ENCODE measurements at regions not wholly inside any gene's neighbourhood (a gene's known extent, or its start where the extent isn't known, plus 50 kb on each side); places are given as distances from the start of the nearest gene placed in this dataset.
"Not testable (repeated sequence)": the region's sequence is repeated elsewhere in the genome, so short reads cannot be mapped to it uniquely, and the experiment has no call there.

DNA sequence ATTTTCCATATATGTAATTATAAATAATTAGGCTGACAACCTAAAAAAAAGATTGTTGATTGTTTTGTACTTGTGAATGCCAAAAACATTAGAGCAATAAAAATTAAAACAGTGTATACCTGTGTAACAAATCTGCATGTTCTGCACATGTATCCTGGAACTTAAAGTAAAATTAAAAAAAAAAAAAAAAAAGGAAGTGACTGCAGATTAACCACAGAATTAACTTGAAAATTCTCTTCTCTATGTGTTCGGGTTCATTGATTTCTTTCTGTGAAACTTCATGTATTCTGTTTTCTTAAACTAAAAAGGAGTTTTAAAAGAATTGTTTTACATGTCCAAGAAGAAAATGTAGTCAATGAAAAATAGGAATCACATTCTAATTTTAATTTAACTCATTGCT is 95.7 kb downstream of the FASLG start:
- no peak for DNase-seq (ENCODE audit: low read depth in 2 of 2)

DNA sequence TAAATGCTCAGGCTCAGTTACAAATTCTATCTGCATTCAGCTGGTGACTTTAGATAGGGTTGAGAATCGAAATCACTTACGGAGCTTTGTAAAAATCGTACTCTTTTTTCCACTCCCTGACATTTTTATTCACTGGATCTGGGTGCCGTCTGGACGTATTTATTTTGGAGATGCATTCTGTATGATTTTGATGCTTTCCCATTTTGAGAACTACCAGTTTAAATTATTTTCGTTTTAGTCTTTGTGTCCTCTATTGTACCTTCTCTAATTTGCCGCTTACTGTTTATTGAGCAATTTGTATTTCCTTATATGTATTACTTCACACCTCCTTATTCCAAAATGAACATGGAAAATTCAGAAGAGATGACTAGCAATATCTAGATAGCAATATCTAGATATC is 96.2 kb downstream of the FASLG start:
- DNase-seq (ENCODE audit: low read depth in 2 of 2) = no peak

DNA sequence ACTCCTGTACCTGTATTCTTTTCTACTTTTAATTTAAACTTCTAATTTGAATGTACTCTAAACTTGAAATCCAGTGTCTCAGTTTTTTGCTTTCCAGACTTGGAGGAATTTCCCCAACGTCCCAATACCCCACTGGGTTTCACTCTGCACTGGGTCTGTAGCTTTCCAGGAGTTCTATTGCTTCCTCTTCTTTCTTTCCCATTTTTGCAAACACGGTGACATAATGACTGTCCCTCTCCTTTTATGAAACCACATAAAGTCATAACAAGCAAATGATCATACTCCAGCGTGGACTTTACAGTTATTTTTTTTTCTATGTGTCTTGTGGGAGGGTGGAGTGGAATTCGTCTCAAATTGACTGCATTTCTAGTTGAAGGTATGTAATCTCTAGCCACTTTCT is 97.1 kb downstream of the FASLG start:
- DNase-seq (ENCODE audit: low read depth in 2 of 2) = no peak

DNA sequence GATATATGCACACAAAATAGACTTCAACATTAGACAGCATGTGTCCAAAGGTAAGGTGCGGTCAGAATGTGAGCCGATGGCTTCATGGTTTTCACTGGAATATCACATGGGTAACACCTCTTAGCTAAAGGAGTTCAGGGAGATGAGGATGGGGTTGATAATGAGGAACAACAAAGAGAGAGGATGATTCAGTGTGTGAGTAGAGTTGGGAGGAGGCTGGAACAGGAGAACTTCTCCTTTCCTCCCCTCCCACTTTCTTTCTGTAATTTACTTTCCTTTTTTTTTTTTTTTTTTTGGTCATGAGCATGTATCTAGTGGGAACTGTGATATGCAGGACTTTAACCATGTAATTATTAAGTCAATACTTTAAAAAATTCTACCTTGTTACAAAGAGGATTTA is 99.4 kb downstream of the FASLG start:
- DNase-seq (ENCODE audit: low read depth in 2 of 2) = no peak

DNA sequence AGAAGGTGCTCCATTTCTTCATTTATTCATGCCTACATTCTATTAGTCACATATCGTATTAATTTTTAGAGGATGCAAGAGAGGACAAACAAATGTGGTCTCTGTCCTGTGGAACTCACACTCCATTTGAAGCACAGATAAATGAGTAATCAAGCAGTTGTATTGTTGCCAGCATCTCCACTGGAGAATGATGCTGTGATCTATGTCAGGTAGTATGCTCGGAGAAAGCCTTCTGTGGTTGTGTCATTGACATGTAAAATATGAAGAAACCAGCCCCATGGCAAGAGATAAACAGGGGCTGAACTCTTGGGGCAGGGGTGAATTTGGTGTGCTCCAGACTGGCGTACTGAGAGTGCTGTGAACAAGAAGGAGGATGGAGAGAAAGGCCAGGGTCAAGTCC is 101.2 kb downstream of the FASLG start:
- DNase-seq (ENCODE audit: low read depth in 2 of 2) = no peak

DNA sequence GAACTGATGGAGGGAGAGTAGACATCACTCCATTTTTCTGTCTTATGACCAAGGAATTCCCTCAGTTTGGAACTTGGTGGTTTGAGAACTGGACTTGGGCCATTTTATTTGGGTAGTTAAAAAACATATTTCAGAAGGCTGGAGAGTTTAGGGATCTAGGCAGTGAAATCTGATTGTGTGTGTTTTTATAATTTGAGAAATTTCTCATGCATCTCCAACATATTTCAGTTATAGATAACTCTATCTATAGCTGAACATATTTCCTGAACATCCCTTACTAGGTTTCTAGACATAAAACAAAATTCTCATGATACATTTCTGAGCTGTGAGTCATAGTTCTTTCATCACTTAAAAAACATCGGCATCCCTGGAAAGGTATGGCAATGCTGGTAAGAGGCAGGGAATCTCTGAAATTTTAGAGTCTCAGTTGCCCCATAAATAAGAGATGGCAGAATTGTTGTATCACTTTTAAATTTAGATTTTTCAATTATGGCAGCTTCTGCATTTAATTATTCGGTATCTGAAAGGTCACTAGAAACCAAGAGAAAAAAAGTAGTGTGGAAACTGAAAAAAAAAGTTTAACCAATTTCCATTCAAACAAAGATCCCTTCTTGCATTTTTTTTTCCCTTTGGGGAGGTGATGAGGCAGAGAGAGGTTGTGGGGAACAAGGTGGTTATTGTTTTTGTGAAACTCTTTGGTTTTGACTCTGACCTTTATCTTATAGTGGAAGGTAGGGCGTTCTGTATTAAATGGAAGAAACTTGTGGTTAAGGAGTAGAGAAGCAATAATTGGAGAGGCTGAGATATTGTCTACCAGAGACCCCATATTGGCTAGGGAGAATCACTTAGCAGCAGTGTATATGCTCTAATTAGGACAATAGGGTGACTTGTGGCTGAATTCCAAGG is 102.9 kb downstream of the FASLG start:
- DNase-seq (ENCODE audit: low read depth in 2 of 2) = no peak

DNA sequence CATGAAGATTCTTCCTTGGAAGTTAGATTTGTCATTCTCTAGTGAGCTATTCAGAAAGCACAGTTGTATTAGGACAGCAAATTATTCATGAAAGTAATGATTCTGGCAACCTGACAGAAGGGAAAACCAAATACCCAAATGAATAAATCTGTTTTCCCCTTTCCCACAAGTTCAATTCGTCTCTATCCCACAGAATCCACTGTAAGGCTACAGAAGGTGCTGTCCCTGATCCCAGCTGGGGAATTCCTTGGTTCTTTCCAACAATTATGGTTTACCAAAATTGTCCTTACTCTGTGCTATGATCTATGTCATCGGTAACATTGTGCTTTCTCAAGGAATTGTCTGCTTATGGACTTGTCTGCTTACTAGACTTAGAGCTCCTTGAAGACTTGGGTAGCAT is 104.2 kb downstream of the FASLG start:
- no peak for DNase-seq (ENCODE audit: low read depth in 2 of 2)

DNA sequence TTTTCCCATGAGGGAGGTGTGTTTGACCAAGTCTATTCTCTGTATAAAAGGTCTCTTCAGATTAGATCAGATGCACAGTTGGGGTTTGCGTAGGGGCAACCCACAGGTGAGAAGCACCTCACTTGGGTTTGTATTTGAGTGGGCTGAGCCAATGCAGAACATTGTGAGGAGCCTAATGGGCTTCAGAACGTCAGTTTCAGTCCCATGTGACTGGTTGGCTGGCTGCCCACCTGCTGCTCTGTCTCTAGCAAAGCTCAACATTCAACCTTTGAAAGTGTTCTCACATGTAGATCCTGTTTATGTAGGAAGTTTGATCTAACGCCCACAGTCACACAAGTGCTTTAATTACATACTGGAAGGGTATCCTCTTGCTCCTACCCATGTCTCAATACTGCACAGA is 105.5 kb downstream of the FASLG start:
- DNase-seq (ENCODE audit: low read depth in 2 of 2) = no peak

DNA sequence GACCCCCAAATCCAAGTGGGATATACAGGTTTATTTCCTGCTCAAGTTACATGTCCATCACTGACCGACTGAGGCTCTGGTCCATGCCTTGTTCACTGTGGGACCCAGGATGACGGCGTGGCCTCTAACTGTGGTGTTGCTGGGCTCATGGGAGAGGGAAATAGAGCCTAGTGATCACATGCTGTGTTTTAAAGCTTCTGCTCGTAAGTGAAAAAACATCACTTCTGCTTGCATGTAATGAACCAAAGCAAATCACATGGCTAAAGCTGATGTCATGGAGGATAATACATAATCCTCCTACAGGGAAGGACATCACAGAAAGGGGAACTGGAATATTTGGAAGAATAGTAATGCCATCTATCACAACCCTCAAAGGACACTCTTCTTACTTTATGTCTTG is 107.6 kb downstream of the FASLG start:
- no peak for DNase-seq (ENCODE audit: low read depth in 2 of 2)

DNA sequence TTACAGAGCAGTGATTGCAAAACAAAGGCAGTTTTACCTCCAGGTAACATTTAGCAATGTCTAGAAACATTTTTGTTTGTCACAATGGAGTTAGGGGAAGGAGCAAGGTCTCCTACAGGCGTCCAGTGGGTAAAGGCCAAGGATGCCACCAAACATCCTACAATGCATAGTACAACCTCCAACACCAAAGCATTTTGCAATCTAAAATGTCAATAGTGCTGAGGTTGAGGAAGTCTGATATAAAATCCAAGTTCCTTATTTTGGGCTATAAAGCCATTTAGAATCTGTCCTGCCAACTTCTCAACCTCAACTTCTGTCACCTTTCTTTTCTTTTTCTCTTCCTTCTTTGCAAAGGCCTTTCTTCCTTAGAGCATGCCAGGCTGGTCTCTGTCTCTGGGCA is 111.2 kb downstream of the FASLG start:
- no peak for DNase-seq (ENCODE audit: low read depth in 2 of 2)

DNA sequence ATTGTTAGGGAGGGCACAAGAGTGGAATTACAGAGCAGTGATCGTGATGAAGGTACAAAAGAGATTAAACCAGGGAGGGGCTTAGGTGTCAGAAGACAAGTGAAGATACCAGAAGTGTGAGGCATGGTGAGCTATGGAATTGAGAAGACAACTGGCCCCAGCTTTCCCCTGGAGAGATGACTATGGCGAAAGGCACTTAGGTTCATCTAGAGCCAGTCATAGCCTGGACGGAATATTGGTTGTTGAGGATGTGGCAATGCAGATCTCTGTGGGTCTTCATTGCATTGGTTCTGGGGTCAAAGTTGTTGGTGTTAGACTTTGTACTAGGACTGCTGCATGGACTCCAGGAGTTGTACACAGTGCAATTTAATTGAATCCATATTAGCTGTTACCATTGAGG is 115.7 kb downstream of the FASLG start:
- no peak for DNase-seq (ENCODE audit: low read depth in 2 of 2)

DNA sequence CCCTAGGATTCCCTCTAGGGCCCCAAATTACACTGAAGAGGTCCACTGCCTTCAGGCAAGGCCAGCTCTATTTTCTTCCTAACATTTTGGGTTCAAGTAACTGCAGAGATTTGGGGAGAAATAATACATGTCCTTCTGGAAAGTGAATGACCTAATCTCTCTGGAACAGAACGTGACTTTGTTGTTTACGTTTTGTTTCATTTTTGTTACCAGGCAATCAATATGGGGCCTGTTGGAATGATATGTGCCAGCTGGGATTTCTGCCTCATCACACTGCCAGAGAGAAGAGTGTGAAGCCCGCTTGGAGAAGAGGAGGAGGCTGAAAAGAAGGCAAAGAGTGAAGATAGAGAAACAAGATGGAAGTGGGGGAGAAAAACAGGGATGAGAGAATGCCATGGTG is 116.7 kb downstream of the FASLG start:
- no peak for DNase-seq (ENCODE audit: low read depth in 2 of 2)

DNA sequence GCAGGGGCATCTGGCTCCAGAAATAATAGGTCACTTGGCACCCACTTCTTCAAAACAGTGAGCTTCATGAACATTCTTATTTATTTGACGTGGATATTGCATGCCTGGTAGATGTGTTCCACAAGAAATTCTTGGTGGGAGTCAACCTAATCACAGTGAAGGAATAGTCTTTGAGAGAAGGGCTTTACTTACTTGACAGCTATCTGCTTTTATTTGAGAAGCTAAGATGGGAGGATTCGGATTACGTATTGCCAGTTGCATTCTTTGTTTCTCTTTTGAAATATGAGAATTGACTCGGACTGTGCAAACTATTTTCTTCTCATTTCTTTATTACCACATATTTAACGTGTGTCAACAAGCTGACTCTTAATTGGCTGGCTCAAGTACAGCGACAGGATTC is 117.2 kb downstream of the FASLG start:
- no peak for DNase-seq (ENCODE audit: low read depth in 2 of 2)

DNA sequence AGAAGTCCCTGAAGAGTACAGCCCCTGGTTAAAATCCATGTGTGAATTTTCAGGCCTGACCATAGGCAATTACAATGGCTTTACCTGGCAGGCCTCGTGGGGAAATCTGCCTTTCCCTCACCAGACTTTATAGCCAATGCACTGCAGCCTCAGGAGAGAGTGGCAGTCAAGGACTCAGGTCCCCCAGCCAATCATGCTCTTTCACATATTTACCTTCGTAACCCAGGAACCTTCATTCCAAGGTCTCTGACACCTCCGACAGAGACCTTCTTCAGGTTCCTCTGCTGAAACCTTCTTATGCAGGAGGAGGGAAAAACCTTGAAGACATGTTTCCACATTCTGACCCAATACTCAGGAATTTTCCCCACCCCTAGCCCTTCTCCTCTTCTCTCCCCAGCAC is 118.9 kb downstream of the FASLG start:
- no peak for DNase-seq (ENCODE audit: low read depth in 2 of 2)

DNA sequence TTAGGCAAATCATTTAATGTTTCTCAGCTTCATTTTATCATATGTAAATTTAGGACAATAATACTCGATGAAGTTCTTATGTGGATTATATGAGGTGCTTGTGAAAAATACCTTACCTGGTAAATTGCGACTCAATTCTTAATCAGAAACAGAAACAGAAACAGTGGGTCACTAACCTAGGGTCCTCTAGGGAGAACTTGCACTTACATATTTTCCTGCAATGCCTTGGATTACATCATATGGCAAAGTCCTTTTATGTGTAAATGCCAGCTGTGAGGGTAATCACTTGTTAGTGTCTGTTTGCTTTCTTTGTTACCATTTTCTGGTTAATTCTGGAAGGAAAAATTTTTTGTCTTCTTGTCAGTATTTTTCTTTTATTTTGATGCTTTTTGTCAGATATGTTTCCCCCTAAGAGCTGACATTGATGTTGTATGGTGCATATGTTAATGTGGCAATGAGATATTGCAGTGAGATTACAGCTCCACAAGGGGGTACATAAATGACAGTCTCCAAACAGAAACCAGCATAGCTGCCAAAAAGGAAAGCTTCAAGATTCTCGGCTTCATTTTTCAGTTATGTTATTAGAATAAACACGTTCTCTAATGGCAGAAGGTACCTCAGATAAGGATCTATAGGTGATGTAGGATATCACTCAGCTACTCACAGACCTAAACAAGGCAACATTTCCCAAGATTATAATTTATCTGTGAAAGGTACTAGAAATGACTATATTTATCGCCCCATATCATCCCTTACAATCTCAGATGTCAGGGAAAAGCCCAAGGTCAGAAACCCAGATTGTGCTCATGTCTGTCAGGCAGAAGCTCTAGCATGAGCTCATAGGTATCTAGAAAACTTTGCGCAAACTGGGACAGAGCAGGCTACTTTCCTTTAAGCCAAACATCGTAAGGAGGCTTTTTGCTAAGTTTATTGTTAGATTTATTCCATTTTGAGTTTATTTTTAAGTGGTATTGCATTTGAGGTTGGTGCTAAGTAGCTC is 119.9 kb downstream of the FASLG start:
- DNase-seq (ENCODE audit: low read depth in 2 of 2) = no peak

DNA sequence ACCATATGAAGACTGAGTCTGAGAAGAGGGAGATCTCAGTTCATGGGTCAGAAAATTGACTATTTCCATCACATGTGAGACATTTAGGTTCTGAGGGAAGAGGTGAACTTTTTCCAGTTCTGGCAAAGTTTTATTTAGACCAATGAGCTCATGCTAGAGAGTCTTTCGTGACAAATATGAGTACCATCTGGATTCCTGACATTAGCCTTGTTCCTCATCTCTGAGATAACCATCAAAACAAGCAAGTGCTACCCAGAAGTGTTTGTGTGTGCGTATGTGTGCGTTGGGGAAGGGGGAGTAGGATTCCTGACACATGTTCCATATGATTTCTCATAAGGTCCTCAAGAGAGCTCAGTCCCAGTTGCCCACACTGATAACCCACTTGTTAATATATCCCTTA is 120.6 kb downstream of the FASLG start:
- DNase-seq (ENCODE audit: low read depth in 2 of 2) = no peak

DNA sequence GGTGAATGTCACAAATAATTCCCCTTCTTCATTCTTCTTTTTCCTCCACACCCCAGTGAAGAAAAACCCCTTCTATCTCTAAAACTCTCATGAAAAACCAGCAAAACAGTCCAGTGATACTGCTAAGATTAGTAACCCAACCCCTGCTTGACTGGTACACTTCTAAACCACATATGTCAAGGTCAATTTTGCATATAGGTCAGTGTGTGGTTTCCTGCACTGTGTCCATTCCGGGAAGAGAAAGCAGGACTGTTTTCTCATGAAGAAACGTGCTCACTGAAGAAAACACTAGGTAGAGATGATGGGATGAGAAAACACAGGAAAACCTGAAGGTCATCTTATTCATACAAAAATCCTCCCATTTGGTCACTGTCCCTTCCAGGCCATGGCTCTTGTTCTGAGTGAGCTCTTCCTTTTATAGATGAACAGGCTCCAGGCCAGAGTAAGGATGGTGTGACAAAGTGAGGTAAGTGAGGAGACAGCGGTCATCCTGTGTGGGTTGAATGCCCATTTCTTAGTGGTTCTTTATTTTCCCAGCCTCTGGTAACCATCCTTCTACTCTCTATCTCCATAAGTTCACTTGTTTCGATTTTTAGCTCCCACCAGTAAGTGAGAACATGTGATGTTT is 122.7 kb downstream of the FASLG start:
- DNase-seq (ENCODE audit: low read depth in 2 of 2) = no peak

DNA sequence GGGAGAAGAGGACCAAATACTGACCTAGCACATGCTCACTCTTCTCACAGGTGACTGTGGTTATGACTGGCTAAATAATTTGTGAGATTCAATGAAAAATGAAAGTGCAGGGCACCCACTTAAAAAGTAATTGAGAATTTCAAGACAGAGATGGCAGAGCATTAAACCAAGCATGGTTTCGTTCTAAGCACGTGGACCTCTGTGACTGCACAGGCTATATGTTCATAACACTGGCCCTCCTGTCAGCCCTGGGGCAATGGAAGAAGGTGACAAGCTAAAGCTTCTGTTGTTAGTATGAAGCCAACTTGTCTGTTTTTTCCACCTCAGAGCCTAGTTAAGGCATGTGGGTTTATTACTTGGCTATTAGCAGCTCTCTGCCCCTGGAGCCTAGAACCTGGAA is 130.9 kb downstream of the FASLG start:
- DNase-seq (ENCODE audit: low read depth in 2 of 2) = no peak

DNA sequence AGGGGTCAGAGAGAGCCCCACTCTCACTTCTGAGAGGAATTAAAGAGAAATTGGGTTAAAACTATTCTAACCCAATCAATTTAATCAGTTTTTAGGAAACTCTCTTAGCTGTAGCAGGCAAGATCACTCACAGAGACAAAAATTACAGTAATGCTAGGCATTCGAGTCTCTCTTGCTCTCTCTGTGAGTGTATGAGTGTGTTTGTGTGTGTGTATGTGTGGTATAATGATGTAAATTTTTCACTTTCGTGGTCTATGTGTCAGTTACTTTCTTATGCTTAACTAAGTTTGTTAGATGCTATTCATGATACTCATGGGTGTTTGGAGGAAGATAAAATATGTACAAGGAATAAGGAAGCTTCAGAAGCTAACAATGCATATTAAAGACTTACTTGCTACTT is 131.3 kb downstream of the FASLG start:
- DNase-seq (ENCODE audit: low read depth in 2 of 2) = no peak

DNA sequence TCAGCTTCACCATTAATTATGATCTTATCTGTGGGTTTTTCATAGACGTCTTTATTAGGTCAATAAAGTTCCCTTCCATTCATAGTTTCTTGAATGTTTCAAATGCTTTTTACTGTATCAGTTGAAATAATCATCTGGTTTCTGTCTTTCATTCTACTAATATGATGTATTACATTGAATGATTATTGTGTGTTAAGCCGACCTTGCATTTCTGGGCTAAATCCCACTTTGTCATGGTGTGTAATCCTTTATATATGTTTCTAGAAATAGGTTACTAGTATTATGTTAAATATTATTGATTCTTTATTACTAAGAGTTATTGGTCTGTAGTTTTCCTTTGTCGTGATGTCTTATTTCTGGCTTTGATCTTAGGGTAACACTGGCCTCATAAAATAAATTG is 134.9 kb downstream of the FASLG start:
- no peak for DNase-seq (ENCODE audit: low read depth in 2 of 2)

DNA sequence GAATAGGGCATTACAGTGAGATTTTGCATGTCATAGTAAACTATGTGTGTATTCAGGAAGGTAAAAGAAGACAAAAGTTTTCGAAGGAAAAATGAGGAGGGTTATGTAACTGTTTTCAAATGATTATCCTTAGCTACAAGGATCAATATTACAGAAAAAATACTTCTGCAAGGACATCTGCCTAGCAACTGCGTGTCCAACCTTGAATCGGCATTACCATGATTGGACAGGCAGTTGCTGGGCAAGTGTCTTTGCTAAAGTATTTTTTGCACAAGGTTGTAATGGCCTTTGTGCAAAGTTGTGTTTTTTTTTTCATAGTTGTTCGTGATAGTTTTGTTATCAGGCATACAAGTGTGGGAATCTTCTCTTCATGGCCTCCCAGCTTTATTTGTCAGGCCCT is 136.8 kb downstream of the FASLG start:
- no peak for DNase-seq (ENCODE audit: low read depth in 2 of 2)

DNA sequence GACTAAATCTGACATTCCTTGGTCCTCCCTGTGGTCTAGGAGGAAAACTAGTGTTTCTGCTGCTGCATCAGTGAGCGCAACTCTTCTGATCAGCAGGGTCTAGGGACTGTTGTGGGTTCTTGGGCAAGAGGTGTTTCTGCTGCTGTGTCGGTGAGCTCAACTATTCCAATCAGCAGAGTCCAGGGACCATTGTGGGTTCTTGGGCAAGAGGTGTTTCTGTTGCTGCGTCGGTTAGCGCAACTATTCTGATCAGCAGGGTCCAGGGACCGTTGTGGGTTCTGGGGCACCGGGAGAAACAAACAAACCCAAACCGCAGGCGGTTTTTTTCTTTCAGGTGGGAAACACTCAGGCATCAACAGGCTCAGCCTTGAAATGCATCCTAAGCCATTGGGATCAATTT is 140.9 kb downstream of the FASLG start:
- DNase-seq (ENCODE audit: low read depth in 2 of 2) = not testable (repeated sequence)

Data from stimulated activated CD8-positive, alpha-beta memory T cell treated with anti-CD3 and anti-CD28 coated beads, Interleukin-2, amount 100 ng/mL, for 48 hours (primary cell).